Adrenal gland (tissue), 9 donors: ENCODE measurements at regions not wholly inside any gene's neighbourhood (a gene's known extent, or its start where the extent isn't known, plus 50 kb on each side); places are given as distances from the start of the nearest gene placed in this dataset.

Source experiments
- DNase-seq, 7 donors: peaks; one replicate each; pipeline ENCODE4 v3.0.0-alpha.2; 2019 to 2020
- H3K27ac ChIP-seq, 5 donors: fragments of 200-600 bp; sonication (generic) in 4 of 5; 1 replicate in 3 of 5; 2 replicates in 2 of 5; pipeline versions ENCODE4 v1.5.1 to v1.8.0; 2016 to 2020; ENCODE audit warnings: mild to moderate bottlenecking in 1 of 5
- H3K27me3 ChIP-seq: fragments of 200-600 bp; 2 replicates; pipeline ENCODE4 v1.8.0; 2021
- H3K36me3 ChIP-seq, 2 donors: fragments of 200-600 bp; replicated peaks in 1 of 2; 1 replicate in 1 of 2; 2 replicates in 1 of 2; pipeline versions ENCODE4 v1.5.1 to v1.8.0; 2018 to 2022
- H3K4me1 ChIP-seq, 2 donors: fragments of 200-600 bp; replicated peaks in 1 of 2; 1 replicate in 1 of 2; 2 replicates in 1 of 2; pipeline versions ENCODE4 v1.5.1 to v1.8.0; 2018 to 2021
- H3K4me3 ChIP-seq, 4 donors: fragments of 200-600 bp; sonication (generic) in 3 of 4; one replicate each; pipeline ENCODE4 v1.5.1; 2016 to 2018
- H3K9me3 ChIP-seq, 3 donors: fragments of 200-600 bp; sonication (generic) in 1 of 3; replicated peaks in 1 of 3; 1 replicate in 2 of 3; 2 replicates in 1 of 3; pipeline versions ENCODE4 v1.5.1 to v1.8.0; 2016 to 2021
- POLR2A ChIP-seq, 2 donors: fragments of 450-650 bp; IDR thresholded peaks; one replicate each; pipeline ENCODE4 v1.6.1; 2017; ENCODE audit warnings: antibody characterized with exemption in 2 of 2, mild to moderate bottlenecking in 2 of 2, moderate library complexity in 1 of 2
- WGBS, 4 donors: extraction: QIAGEN DNeasy Blood & Tissue Kit in 2 of 4; methylation state at CpG; one replicate each; pipeline versions ENCODE4 v1.1.5 to v1.1.7; 2013 to 2017; 5-methylcytosine and 5-hydroxymethylcytosine counted together
- intact Hi-C, 2 donors: fragments of 100-400 bp; cut with DNase I; formaldehyde crosslinking; loops; one replicate each; pipeline versions ENCODE4 v1.14.1 to v1.15.0; 2022 to 2023
- TF ChIP-seq, protein P1 (sequence below), 6 experiments: fragments of 450-650 bp in 4 of 6; fragments of 200-600 bp in 2 of 6; sonication (generic) in 1 of 6; IDR thresholded peaks; 1 replicate in 5 of 6; 2 replicates in 1 of 6; pipeline versions ENCODE4 v1.5.1 to v1.8.0; 2016 to 2021; ENCODE audit warnings: antibody characterized with exemption in 6 of 6, mild to moderate bottlenecking in 2 of 6, moderate library complexity in 1 of 6
- donor health status: healthy with polysubstance abuse.
- donor health status: Bipolar disorder and iron deficiency.
- donor health status: DM: yes; HTN: yes; CAD: no.
- donor health status: DM: no; HTN: no; CAD: no.
- donor health status: DM: no; HTN: no; CAD: no.

DNA sequence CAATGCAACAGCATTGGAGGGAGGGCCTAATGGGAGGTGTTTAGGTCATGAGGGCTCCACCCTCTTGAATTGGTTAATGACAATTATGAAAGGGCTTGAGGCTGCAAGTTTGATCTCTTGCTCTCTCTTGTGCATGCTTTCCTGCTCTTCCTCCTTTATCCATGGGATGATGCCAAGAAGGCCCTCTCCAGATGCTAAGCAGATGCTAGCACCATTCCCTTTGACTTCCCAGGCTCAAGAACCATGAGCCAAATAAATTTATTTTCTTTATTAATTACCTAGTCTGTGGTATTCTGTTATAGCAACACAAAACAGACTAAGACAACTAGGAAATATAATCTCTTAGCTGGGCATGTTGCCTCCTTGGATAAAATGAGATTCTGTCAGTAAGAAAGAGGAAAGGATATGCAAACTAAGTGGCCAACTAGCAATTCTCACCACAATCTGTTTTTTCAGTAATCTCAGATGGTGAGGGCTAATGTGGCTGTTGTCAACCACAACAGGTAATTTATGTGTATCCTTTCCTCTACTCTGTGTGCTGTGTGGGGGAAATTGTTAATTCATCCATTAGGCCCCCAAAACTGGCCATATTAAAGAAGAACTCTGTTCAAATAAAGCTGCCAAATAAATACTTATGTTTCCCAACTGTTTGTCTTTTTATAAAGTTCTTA, 269.1 kb upstream of the CD180 start:
- no peaks in the 10 kb centered on the region for H3K9me3 ChIP-seq
- no peak overlapping the region for H3K27ac ChIP-seq
- no peaks in the 10 kb centered on the region for H3K4me1 ChIP-seq
- TF ChIP-seq, protein P1, sequence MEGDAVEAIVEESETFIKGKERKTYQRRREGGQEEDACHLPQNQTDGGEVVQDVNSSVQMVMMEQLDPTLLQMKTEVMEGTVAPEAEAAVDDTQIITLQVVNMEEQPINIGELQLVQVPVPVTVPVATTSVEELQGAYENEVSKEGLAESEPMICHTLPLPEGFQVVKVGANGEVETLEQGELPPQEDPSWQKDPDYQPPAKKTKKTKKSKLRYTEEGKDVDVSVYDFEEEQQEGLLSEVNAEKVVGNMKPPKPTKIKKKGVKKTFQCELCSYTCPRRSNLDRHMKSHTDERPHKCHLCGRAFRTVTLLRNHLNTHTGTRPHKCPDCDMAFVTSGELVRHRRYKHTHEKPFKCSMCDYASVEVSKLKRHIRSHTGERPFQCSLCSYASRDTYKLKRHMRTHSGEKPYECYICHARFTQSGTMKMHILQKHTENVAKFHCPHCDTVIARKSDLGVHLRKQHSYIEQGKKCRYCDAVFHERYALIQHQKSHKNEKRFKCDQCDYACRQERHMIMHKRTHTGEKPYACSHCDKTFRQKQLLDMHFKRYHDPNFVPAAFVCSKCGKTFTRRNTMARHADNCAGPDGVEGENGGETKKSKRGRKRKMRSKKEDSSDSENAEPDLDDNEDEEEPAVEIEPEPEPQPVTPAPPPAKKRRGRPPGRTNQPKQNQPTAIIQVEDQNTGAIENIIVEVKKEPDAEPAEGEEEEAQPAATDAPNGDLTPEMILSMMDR (IDR thresholded peaks at IDR 0.05): no peak
- TF ChIP-seq POLR2A (IDR thresholded peaks at IDR 0.05): no peak
- no peaks in the 10 kb centered on the region for H3K27me3 ChIP-seq
- DNase-seq: no peak
- no peak overlapping the region for H3K4me3 ChIP-seq
- no peaks in the 10 kb centered on the region for H3K36me3 ChIP-seq
- intact Hi-C loops: no loop called here

DNA sequence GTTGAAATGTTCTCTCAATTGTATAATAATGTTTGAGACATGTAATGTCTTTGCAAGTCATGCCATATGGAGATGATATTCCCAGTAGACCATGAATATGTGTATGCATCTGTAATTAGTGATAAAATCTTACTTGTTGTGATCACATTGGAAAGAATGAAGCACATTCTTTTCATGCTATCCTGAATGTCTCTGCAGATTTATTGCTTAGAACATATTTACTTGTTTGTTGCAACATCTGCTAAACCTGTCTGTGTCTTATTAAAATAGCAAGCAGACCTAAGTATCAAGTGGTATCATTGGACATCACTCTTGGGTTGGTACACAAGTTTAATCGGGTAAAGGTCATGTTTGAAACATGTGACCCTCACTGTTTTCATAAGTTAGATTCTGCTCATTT, 265.5 kb upstream of the CD180 start:
- Histone ChIP-seq H3K9me3 (no peaks in the 10 kb centered on the region), H3K4me3 (no peak overlapping the region), H3K4me1 (no peaks in the 10 kb centered on the region), H3K27ac (no peak overlapping the region), H3K36me3 (no peaks in the 10 kb centered on the region), H3K27me3 (no peaks in the 10 kb centered on the region)
- intact Hi-C loops: no loop called here
- no peak for DNase-seq
- no peak for TF ChIP-seq POLR2A (IDR thresholded peaks at IDR 0.05)
- TF ChIP-seq, protein P1 (IDR thresholded peaks at IDR 0.05): no peak
- 67 to 78% (median 70%) methylated on average over 1 of the region's 1 CpG for WGBS, 4 donors

DNA sequence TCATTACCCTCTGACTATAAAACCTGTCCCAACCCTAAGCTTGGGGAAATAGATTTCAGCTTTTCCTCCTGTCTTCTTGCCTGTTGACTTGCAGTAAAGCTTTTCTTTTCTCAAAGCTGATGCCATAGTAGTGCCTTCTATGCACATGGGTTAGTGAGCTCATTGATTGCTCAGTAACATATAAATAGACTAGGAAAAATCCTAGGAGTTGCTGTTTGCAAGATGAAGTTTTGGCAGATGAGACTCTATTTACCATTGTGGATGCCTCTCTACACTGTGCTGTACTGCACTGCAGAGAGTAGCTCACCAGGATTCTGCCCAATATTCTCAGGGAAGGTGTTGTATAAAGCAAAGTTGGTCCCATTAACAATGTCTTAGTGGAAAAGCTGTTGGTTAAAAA, 262.7 kb upstream of the CD180 start:
- TF ChIP-seq, protein P1 (IDR thresholded peaks at IDR 0.05): no peak
- no peak for TF ChIP-seq POLR2A (IDR thresholded peaks at IDR 0.05)
- Histone ChIP-seq H3K27ac (no peak overlapping the region), H3K4me3 (no peak overlapping the region), H3K27me3 (no peaks in the 10 kb centered on the region), H3K36me3 (no peaks in the 10 kb centered on the region), H3K9me3 (no peaks in the 10 kb centered on the region), H3K4me1 (no peaks in the 10 kb centered on the region)
- DNase-seq: no peak
- intact Hi-C loops: no loop called here

DNA sequence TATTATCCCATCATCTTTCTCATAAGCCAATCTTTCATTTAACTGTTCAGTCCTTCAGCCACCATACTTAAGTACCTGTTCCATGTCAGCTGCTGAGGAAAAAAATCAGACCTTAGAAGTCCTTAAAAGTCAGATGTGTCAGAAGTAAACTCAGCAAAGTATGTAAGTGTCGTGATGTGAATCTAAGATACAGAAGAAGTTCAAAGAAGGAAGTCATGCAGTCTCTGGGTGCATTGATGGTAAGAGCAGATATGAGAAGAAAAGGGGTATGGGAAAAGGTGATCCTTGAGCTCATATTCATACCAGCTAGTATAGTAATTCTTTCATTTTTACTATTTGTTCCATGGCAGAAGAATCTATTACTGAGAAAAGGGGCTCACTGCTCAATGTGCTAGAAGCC, 259.4 kb upstream of the CD180 start:
- intact Hi-C loops: no loop called here
- DNase-seq: no peak
- H3K36me3 ChIP-seq: no peaks in the 10 kb centered on the region
- no peak overlapping the region for H3K4me3 ChIP-seq
- TF ChIP-seq, protein P1 (IDR thresholded peaks at IDR 0.05): no peak
- no peak for TF ChIP-seq POLR2A (IDR thresholded peaks at IDR 0.05)
- no peaks in the 10 kb centered on the region for H3K4me1 ChIP-seq
- 81 to 98% (median 87%) methylated on average over 1 of the region's 1 CpG for WGBS, 4 donors
- no peaks in the 10 kb centered on the region for H3K27me3 ChIP-seq
- H3K9me3 ChIP-seq: no peaks in the 10 kb centered on the region
- no peak overlapping the region for H3K27ac ChIP-seq
